Colonic mucosa (tissue), 4 donors: ENCODE measurements at regions not wholly inside any gene's neighbourhood (a gene's known extent, or its start where the extent isn't known, plus 50 kb on each side); places are given as distances from the start of the nearest gene placed in this dataset.

Experiments
- DNase-seq: peaks from one replicate; pipeline ENCODE4 v3.0.0-alpha.2; 2020
- H3K27ac ChIP-seq: fragments of 200-600 bp; one replicate; pipeline ENCODE4 v1.8.0; 2021
- H3K27me3 ChIP-seq: fragments of 200-600 bp; one replicate; pipeline ENCODE4 v1.8.0; 2021
- H3K36me3 ChIP-seq: fragments of 200-600 bp; one replicate; pipeline ENCODE4 v1.8.0; 2021
- H3K4me1 ChIP-seq: fragments of 200-600 bp; one replicate; pipeline ENCODE4 v1.8.0; 2021; ENCODE audit warnings: mild to moderate bottlenecking
- H3K4me3 ChIP-seq: fragments of 200-600 bp; one replicate; pipeline ENCODE4 v1.8.0; 2021
- H3K9ac ChIP-seq, 2 donors: one replicate each; pipeline ENCODE4 v1.7.0; 2013; ENCODE audit warnings: control low read depth in 2 of 2, low read depth in 2 of 2, low read length in 2 of 2
- H3K9me3 ChIP-seq: fragments of 200-600 bp; one replicate; pipeline ENCODE4 v1.8.0; 2021
- CTCF ChIP-seq: fragments of 200-600 bp; IDR thresholded peaks from one replicate; pipeline ENCODE4 v1.8.0; 2022; ENCODE audit warnings: antibody characterized with exemption, mild to moderate bottlenecking
- intact Hi-C: fragments of 100-400 bp; cut with DNase I; formaldehyde crosslinking; loops from one replicate; pipeline ENCODE4 v1.14.1; 2022
- donor health status: healthy.
- donor health status: DM: no; HTN: no; CAD: no.
- donor health status: DM: no; HTN: no; CAD: no.

- H3K4me3 ChIP-seq: no peak overlapping the region
- no peaks in the 10 kb centered on the region for H3K36me3 ChIP-seq
- H3K9me3 ChIP-seq: no peaks in the 10 kb centered on the region
- intact Hi-C loops: no loop called here
- no peaks in the 10 kb centered on the region for H3K4me1 ChIP-seq
- no peak overlapping the region for H3K9ac ChIP-seq
- no peak for TF ChIP-seq CTCF
- H3K27me3 ChIP-seq: no peaks in the 10 kb centered on the region
- H3K27ac ChIP-seq: no peak overlapping the region
- no peak for DNase-seq
These were observed 230.4 kb upstream of the HS6ST1 start for GRCh38 chr2:128549094-128549493.

- intact Hi-C loops: no loop called here
- H3K27ac ChIP-seq: no peak overlapping the region
- no peak for DNase-seq
These were observed 231.1 kb upstream of the HS6ST1 start for GRCh38 chr2:128549646-128550260.

GRCh38 chr2:128550389-128550788 lies 231.7 kb upstream of the HS6ST1 start:
- no peaks in the 10 kb centered on the region for H3K36me3 ChIP-seq
- intact Hi-C loops: no loop called here
- TF ChIP-seq CTCF: no peak

More at GRCh38 chr2:128549646-128550260, 231.1 kb upstream of the HS6ST1 start:
- Histone ChIP-seq H3K27me3 (no peaks in the 10 kb centered on the region), H3K36me3 (no peaks in the 10 kb centered on the region), H3K9ac (no peak overlapping the region), H3K4me3 (no peak overlapping the region), H3K9me3 (no peaks in the 10 kb centered on the region), H3K4me1 (no peaks in the 10 kb centered on the region)
- TF ChIP-seq CTCF: no peak

GRCh38 chr2:128550801-128551416 lies 232.2 kb upstream of the HS6ST1 start:
- H3K27ac ChIP-seq: no peak overlapping the region
- no peaks in the 10 kb centered on the region for H3K4me1 ChIP-seq
- no peaks in the 10 kb centered on the region for H3K9me3 ChIP-seq
- no peak overlapping the region for H3K9ac ChIP-seq
- no peak for DNase-seq
- TF ChIP-seq CTCF: no peak
- no peak overlapping the region for H3K4me3 ChIP-seq
- no peaks in the 10 kb centered on the region for H3K27me3 ChIP-seq
- intact Hi-C loops: no loop called here
- no peaks in the 10 kb centered on the region for H3K36me3 ChIP-seq

More at GRCh38 chr2:128550389-128550788, 231.7 kb upstream of the HS6ST1 start:
- Histone ChIP-seq H3K4me1 (no peaks in the 10 kb centered on the region), H3K9me3 (no peaks in the 10 kb centered on the region), H3K27ac (no peak overlapping the region), H3K4me3 (no peak overlapping the region), H3K9ac (no peak overlapping the region), H3K27me3 (no peaks in the 10 kb centered on the region)
- no peak for DNase-seq

- intact Hi-C loops: no loop called here
- H3K9me3 ChIP-seq: no peaks in the 10 kb centered on the region
- no peaks in the 10 kb centered on the region for H3K4me1 ChIP-seq
- H3K27ac ChIP-seq: no peak overlapping the region
- H3K36me3 ChIP-seq: no peaks in the 10 kb centered on the region
- H3K4me3 ChIP-seq: no peak overlapping the region
- no peak for DNase-seq
- no peak for TF ChIP-seq CTCF
- no peaks in the 10 kb centered on the region for H3K27me3 ChIP-seq
- H3K9ac ChIP-seq: peak overlapping the region in 1 of 2 donors; percentile 12
These were observed 232.8 kb upstream of the HS6ST1 start for GRCh38 chr2:128551435-128551834.
